ENCODE measurements at regions not wholly inside any gene's neighbourhood (a gene's known extent, or its start where the extent isn't known, plus 50 kb on each side); places are given as distances from the start of the nearest gene placed in this dataset.
"Not testable (repeated sequence)": the region's sequence is repeated elsewhere in the genome, so short reads cannot be mapped to it uniquely, and the experiment has no call there.

DNA sequence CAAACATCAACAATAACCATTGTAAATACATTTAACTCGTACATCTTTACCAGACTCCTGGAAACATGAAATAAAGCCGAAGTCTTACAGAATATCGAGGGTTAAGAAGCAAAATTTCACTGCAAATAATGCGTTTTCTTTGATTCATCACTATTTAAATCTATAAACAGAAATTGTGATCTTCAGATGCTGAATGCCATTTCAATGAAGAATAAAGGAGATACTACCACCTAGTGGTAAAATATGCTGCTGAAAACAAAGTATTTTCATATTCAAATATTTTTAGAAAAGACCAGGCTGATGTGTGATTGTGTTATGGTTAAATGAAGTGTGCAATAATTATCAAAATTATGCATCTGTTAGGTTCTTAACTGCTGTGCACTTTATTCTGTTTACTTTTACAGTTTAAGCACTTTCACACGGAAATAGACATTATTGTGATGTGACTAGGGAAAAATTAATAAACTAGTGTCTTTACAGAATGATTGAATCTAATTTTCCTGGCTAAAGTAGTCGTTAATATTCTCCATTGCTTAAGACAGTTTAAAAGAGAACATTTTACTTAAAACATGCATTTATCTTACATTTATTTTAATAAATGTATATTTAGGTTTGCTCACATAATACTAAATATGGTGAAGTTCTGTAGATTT, 1093.1 kb downstream of the MRPL39 start:
- Histone ChIP-seq H3K27me3 (ENCODE audit: insufficient read depth, low read length) (no peaks in the 10 kb centered on the region), H2BK120ac (ENCODE audit: insufficient read depth, low read length, poor library complexity) (no peak overlapping the region), H3K23ac (ENCODE audit: low read length) (no peak overlapping the region), H2AFZ (ENCODE audit: insufficient read depth, low read length, poor library complexity) (no peak overlapping the region), H4K91ac (ENCODE audit: low read depth, low read length) (no peak overlapping the region), H3K18ac (ENCODE audit: low read length) (no peak overlapping the region), H3K4ac (ENCODE audit: low read depth, low read length) (no peak overlapping the region), H3K79me1 (ENCODE audit: low read length) (no peaks in the 10 kb centered on the region), H3K14ac (ENCODE audit: low read length) (no peak overlapping the region), H4K8ac (ENCODE audit: low read depth, low read length) (no peak overlapping the region), H3K79me2 (ENCODE audit: control insufficient read depth, insufficient read depth, low read length, poor library complexity) (no peaks in the 10 kb centered on the region), H3K9me3 (ENCODE audit: insufficient read depth, low read depth, low read length) (no peaks in the 10 kb centered on the region), H3K4me3 (ENCODE audit: low read depth, low read length) (no peak overlapping the region), H3K4me1 (ENCODE audit: control insufficient read depth in 1 of 2, insufficient read depth in 2 of 2, low read length in 2 of 2) (no peaks in the 10 kb centered on the region), H3K9ac (ENCODE audit: low read length) (no peak overlapping the region), H3K27ac (ENCODE audit: low read depth, low read length) (no peak overlapping the region), H2BK5ac (ENCODE audit: low read depth, low read length, poor library complexity) (no peak overlapping the region), H4K12ac (ENCODE audit: low read depth, low read length) (no peak overlapping the region), H2AK5ac (ENCODE audit: low read length) (no peak overlapping the region), H3K36me3 (ENCODE audit: control insufficient read depth in 1 of 2, insufficient read depth in 2 of 2, low read length in 2 of 2) (no peaks in the 10 kb centered on the region), H3K4me2 (ENCODE audit: low read length) (no peak overlapping the region), H2BK12ac (ENCODE audit: low read length) (no peak overlapping the region)
- WGBS (ENCODE audit: extremely low coverage, insufficient coverage, insufficient read length): 100% methylated on average over 1 of the region's 6 CpGs
- DNase-seq: peak in 1 of 2 donors; percentile 13

- no peak overlapping the region for H3K18ac ChIP-seq (ENCODE audit: low read length)
- H3K14ac ChIP-seq (ENCODE audit: low read length): no peak overlapping the region
- H4K91ac ChIP-seq (ENCODE audit: low read depth, low read length): no peak overlapping the region
- no peak overlapping the region for H2BK5ac ChIP-seq (ENCODE audit: low read depth, low read length, poor library complexity)
- H3K23ac ChIP-seq (ENCODE audit: low read length): no peak overlapping the region
- H2AK5ac ChIP-seq (ENCODE audit: low read length): no peak overlapping the region
- no peak overlapping the region for H3K9ac ChIP-seq (ENCODE audit: low read length)
- H4K12ac ChIP-seq (ENCODE audit: low read depth, low read length): no peak overlapping the region
- no peak overlapping the region for H3K27ac ChIP-seq (ENCODE audit: low read depth, low read length)
- H2BK12ac ChIP-seq (ENCODE audit: low read length): no peak overlapping the region
- H3K79me2 ChIP-seq (ENCODE audit: control insufficient read depth, insufficient read depth, low read length, poor library complexity): no peaks in the 10 kb centered on the region
- H4K8ac ChIP-seq (ENCODE audit: low read depth, low read length): no peak overlapping the region
- H2BK120ac ChIP-seq (ENCODE audit: insufficient read depth, low read length, poor library complexity): no peak overlapping the region
- no peaks in the 10 kb centered on the region for H3K9me3 ChIP-seq (ENCODE audit: insufficient read depth, low read depth, low read length)
- no peak overlapping the region for H3K4me2 ChIP-seq (ENCODE audit: low read length)
- H2AFZ ChIP-seq (ENCODE audit: insufficient read depth, low read length, poor library complexity): no peak overlapping the region
- H3K36me3 ChIP-seq (ENCODE audit: control insufficient read depth in 1 of 2, insufficient read depth in 2 of 2, low read length in 2 of 2): no peaks in the 10 kb centered on the region
- no peaks in the 10 kb centered on the region for H3K27me3 ChIP-seq (ENCODE audit: insufficient read depth, low read length)
- no peaks in the 10 kb centered on the region for H3K79me1 ChIP-seq (ENCODE audit: low read length)
- no peak overlapping the region for H3K4ac ChIP-seq (ENCODE audit: low read depth, low read length)
- DNase-seq: no peak
- WGBS (ENCODE audit: extremely low coverage, insufficient coverage, insufficient read length): no CpG with 5 or more reads among the region's 1 CpG
- H3K4me3 ChIP-seq (ENCODE audit: low read depth, low read length): no peak overlapping the region
- no peaks in the 10 kb centered on the region for H3K4me1 ChIP-seq (ENCODE audit: control insufficient read depth in 1 of 2, insufficient read depth in 2 of 2, low read length in 2 of 2)
These were observed 1098.2 kb downstream of the MRPL39 start for GRCh38 chr21:24509131-24509530.

- WGBS (ENCODE audit: extremely low coverage, insufficient coverage, insufficient read length): no CpG with 5 or more reads among the region's 1 CpG
- no peak overlapping the region for H3K27ac ChIP-seq (ENCODE audit: low read depth, low read length)
- no peaks in the 10 kb centered on the region for H3K27me3 ChIP-seq (ENCODE audit: insufficient read depth, low read length)
- no peaks in the 10 kb centered on the region for H3K36me3 ChIP-seq (ENCODE audit: control insufficient read depth in 1 of 2, insufficient read depth in 2 of 2, low read length in 2 of 2)
- no peak overlapping the region for H2BK5ac ChIP-seq (ENCODE audit: low read depth, low read length, poor library complexity)
- no peak overlapping the region for H3K14ac ChIP-seq (ENCODE audit: low read length)
- no peak overlapping the region for H4K8ac ChIP-seq (ENCODE audit: low read depth, low read length)
- H2AFZ ChIP-seq (ENCODE audit: insufficient read depth, low read length, poor library complexity): no peak overlapping the region
- no peak for DNase-seq
- H3K79me1 ChIP-seq (ENCODE audit: low read length): no peaks in the 10 kb centered on the region
- H3K9me3 ChIP-seq (ENCODE audit: insufficient read depth, low read depth, low read length): no peaks in the 10 kb centered on the region
- H3K18ac ChIP-seq (ENCODE audit: low read length): no peak overlapping the region
- no peak overlapping the region for H3K4me2 ChIP-seq (ENCODE audit: low read length)
- no peak overlapping the region for H3K9ac ChIP-seq (ENCODE audit: low read length)
- H3K4me1 ChIP-seq (ENCODE audit: control insufficient read depth in 1 of 2, insufficient read depth in 2 of 2, low read length in 2 of 2): no peaks in the 10 kb centered on the region
- no peak overlapping the region for H4K91ac ChIP-seq (ENCODE audit: low read depth, low read length)
- no peak overlapping the region for H4K12ac ChIP-seq (ENCODE audit: low read depth, low read length)
- H3K79me2 ChIP-seq (ENCODE audit: control insufficient read depth, insufficient read depth, low read length, poor library complexity): no peaks in the 10 kb centered on the region
- no peak overlapping the region for H2AK5ac ChIP-seq (ENCODE audit: low read length)
- H2BK12ac ChIP-seq (ENCODE audit: low read length): no peak overlapping the region
- no peak overlapping the region for H2BK120ac ChIP-seq (ENCODE audit: insufficient read depth, low read length, poor library complexity)
- no peak overlapping the region for H3K4me3 ChIP-seq (ENCODE audit: low read depth, low read length)
- H3K23ac ChIP-seq (ENCODE audit: low read length): no peak overlapping the region
- H3K4ac ChIP-seq (ENCODE audit: low read depth, low read length): no peak overlapping the region
These were observed 1120.3 kb downstream of the MRPL39 start for GRCh38 chr21:24486973-24487372.

DNA sequence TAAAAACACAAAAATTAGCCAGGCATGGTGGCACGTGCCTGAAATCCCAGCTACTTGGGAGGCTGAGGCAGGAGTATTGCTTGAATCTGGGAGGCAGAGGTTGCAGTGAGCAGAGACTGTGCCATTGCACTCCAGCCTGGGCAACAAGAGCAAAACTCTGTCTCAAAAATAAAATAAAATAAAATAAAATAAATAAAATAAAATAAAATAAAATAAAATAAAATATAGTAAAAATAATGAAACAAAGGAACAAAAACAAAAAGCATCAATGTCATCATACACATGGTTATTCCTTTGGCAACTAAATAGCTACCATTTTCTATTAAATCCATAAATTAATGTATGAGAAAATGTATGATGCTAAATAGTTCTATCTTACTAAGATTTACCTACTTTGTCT, 1123.9 kb downstream of the MRPL39 start:
- not testable (repeated sequence) for H3K4me1 ChIP-seq (ENCODE audit: control insufficient read depth in 1 of 2, insufficient read depth in 2 of 2, low read length in 2 of 2); H3K4me3 ChIP-seq (ENCODE audit: low read depth, low read length); H2BK120ac ChIP-seq (ENCODE audit: insufficient read depth, low read length, poor library complexity); H3K27ac ChIP-seq (ENCODE audit: low read depth, low read length); H4K91ac ChIP-seq (ENCODE audit: low read depth, low read length); H3K27me3 ChIP-seq (ENCODE audit: insufficient read depth, low read length); H4K12ac ChIP-seq (ENCODE audit: low read depth, low read length); H3K9ac ChIP-seq (ENCODE audit: low read length); H3K4me2 ChIP-seq (ENCODE audit: low read length); H3K18ac ChIP-seq (ENCODE audit: low read length); DNase-seq; H2BK12ac ChIP-seq (ENCODE audit: low read length); H2AFZ ChIP-seq (ENCODE audit: insufficient read depth, low read length, poor library complexity); H3K4ac ChIP-seq (ENCODE audit: low read depth, low read length); H3K36me3 ChIP-seq (ENCODE audit: control insufficient read depth in 1 of 2, insufficient read depth in 2 of 2, low read length in 2 of 2); H3K9me3 ChIP-seq (ENCODE audit: insufficient read depth, low read depth, low read length); H2AK5ac ChIP-seq (ENCODE audit: low read length); H4K8ac ChIP-seq (ENCODE audit: low read depth, low read length); H2BK5ac ChIP-seq (ENCODE audit: low read depth, low read length, poor library complexity); H3K79me2 ChIP-seq (ENCODE audit: control insufficient read depth, insufficient read depth, low read length, poor library complexity); H3K79me1 ChIP-seq (ENCODE audit: low read length); H3K14ac ChIP-seq (ENCODE audit: low read length); H3K23ac ChIP-seq (ENCODE audit: low read length)
- no CpG with 5 or more reads among the region's 1 CpG for WGBS (ENCODE audit: extremely low coverage, insufficient coverage, insufficient read length)
